Caco-2 (cell line): ENCODE measurements at regions not wholly inside any gene's neighbourhood (a gene's known extent, or its start where the extent isn't known, plus 50 kb on each side); places are given as distances from the start of the nearest gene placed in this dataset.

ENCODE experiments used
- BruUV-seq: library from RNA; stranded (reverse); fragments of 400-500 nt; replicated peaks from 2 replicates; lab custom pipeline; 2021; lab: Mats Ljungman, UMichigan
- CTCF ChIA-PET: fragments of 300-600 bp; sonication (Branson Sonifier 250); formaldehyde crosslinking; loops from one replicate; lab custom pipeline; 2022; ENCODE audit warnings: antibody characterized with exemption; lab: Charles Lee
- POLR2A ChIA-PET: fragments of 300-600 bp; sonication (Branson Sonifier 250); formaldehyde crosslinking; loops from one replicate; lab custom pipeline; 2022; ENCODE audit warnings: antibody characterized with exemption; lab: Charles Lee
- DNase-seq, 2 experiments: peaks; one replicate each; pipeline versions ENCODE4 v3.0.0 to v3.0.0-alpha.2; 2020 to 2022
- H3K27me3 ChIP-seq: replicated peaks from 2 replicates; pipeline ENCODE4 v1.6.0; 2011; ENCODE audit warnings: low read length; ENCODE audit not compliant: control insufficient read depth, insufficient read depth
- H3K36me3 ChIP-seq: 2 replicates; pipeline ENCODE4 v1.5.1; 2011; ENCODE audit warnings: low read length; ENCODE audit not compliant: control insufficient read depth, insufficient read depth
- H3K4me1 ChIP-seq: fragments of 250-450 bp; sonication (Bioruptor Pico); 2 replicates; pipeline ENCODE4 v1.5.1; 2020; ENCODE audit warnings: mild to moderate bottlenecking
- H3K4me3 ChIP-seq: 2 replicates; pipeline ENCODE4 v1.5.1; 2011; ENCODE audit warnings: low read depth, mild to moderate bottlenecking, control low read depth, low read length
- H3K9me3 ChIP-seq: fragments of 250-450 bp; sonication (Bioruptor Pico); 2 replicates; pipeline ENCODE4 v1.5.1; 2020; ENCODE audit warnings: mild to moderate bottlenecking, moderate library complexity
- H3K27ac Mint-ChIP-seq: one replicate; pipeline ENCODE4 v1.8.0; 2022; ENCODE audit warnings: mixed read lengths; ENCODE audit not compliant: unreplicated experiment
- H3K27me3 Mint-ChIP-seq: one replicate; pipeline ENCODE4 v1.8.0; 2022; ENCODE audit warnings: mixed read lengths; ENCODE audit not compliant: insufficient read depth, unreplicated experiment
- H3K36me3 Mint-ChIP-seq: one replicate; pipeline ENCODE4 v1.8.0; 2022; ENCODE audit warnings: mild to moderate bottlenecking, mixed read lengths; ENCODE audit not compliant: insufficient read depth, unreplicated experiment
- H3K4me1 Mint-ChIP-seq: one replicate; pipeline ENCODE4 v1.8.0; 2022; ENCODE audit warnings: low read depth, mixed read lengths; ENCODE audit not compliant: unreplicated experiment
- H3K4me3 Mint-ChIP-seq: one replicate; pipeline ENCODE4 v1.8.0; 2022; ENCODE audit warnings: mild to moderate bottlenecking, moderate library complexity, mixed read lengths; ENCODE audit not compliant: unreplicated experiment
- H3K9me3 Mint-ChIP-seq: one replicate; pipeline ENCODE4 v1.8.0; 2022; ENCODE audit warnings: mixed read lengths; ENCODE audit not compliant: unreplicated experiment
- intact Hi-C: fragments of 100-400 bp; cut with micrococcal nuclease; formaldehyde crosslinking; loops from one replicate; pipeline ENCODE4 v1.10.0; 2022; ENCODE audit not compliant: unreplicated experiment
- TF ChIP-seq, protein P1 (sequence below), 2 experiments: fragments of 200-600 bp in 1 of 2; IDR thresholded peaks; 1 replicate in 1 of 2; 2 replicates in 1 of 2; pipeline versions ENCODE4 v1.5.1 to v1.8.0; 2011 to 2022; ENCODE audit warnings: antibody characterized with exemption in 1 of 2, control low read depth in 1 of 2, inconsistent platforms in 1 of 2, low read depth in 1 of 2, low read length in 1 of 2, mild to moderate bottlenecking in 1 of 2, moderate library complexity in 1 of 2; ENCODE audit not compliant: insufficient read depth in 1 of 2, severe bottlenecking in 1 of 2, unreplicated experiment in 1 of 2

DNA sequence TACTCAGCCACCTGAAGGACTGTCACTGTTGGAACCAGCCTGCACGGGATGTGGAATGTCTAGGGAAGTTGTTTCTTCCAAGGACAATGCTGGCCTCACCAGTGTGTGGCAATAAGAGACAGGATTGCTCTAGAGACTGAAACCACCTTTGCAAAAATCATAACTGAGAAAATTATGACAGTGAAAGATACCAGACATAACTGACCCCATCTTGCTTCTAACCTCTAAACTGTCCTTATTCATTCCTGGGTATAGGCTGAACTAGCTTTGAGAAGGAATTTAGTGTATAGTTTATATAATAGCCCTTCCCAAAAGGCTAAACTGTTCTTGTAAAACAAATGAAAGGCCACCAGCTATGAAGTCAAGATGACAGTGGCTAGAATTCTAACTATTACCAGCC, 83.6 kb downstream of the IER5 start:
- Mint-ChIP-seq H3K4me3 (no peak overlapping the region), H3K27ac (no peak overlapping the region), H3K27me3 (no peaks in the 10 kb centered on the region), H3K9me3 (peaks cover 18% of the 10 kb centered on the region), H3K36me3 (no peaks in the 10 kb centered on the region), H3K4me1 (no peaks in the 10 kb centered on the region)
- Histone ChIP-seq H3K9me3 (peaks cover 26% of the 10 kb centered on the region), H3K27me3 (no peaks in the 10 kb centered on the region), H3K4me1 (0 out of 2 replicates have a peak, but pooled peaks cover 4% of the 10 kb centered on the region), H3K36me3 (no peaks in the 10 kb centered on the region), H3K4me3 (no peak overlapping the region)
- TF ChIP-seq, protein P1, sequence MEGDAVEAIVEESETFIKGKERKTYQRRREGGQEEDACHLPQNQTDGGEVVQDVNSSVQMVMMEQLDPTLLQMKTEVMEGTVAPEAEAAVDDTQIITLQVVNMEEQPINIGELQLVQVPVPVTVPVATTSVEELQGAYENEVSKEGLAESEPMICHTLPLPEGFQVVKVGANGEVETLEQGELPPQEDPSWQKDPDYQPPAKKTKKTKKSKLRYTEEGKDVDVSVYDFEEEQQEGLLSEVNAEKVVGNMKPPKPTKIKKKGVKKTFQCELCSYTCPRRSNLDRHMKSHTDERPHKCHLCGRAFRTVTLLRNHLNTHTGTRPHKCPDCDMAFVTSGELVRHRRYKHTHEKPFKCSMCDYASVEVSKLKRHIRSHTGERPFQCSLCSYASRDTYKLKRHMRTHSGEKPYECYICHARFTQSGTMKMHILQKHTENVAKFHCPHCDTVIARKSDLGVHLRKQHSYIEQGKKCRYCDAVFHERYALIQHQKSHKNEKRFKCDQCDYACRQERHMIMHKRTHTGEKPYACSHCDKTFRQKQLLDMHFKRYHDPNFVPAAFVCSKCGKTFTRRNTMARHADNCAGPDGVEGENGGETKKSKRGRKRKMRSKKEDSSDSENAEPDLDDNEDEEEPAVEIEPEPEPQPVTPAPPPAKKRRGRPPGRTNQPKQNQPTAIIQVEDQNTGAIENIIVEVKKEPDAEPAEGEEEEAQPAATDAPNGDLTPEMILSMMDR (IDR thresholded peaks at IDR 0.05; ENCODE audit: insufficient read depth in 1 of 2, low read depth in 1 of 2, low read length in 1 of 2, severe bottlenecking in 1 of 2, unreplicated experiment in 1 of 2), result no peak
- BruUV-seq, result no TSS peak
- DNase-seq, result peak in 1 of 2 experiments; percentile 21
- ChIA-PET POLR2A (interaction anchor here (0.6 kb wide), 1 partner anchor 149 kb away, joined by 4 read pairs; no protein-coding TSS in a partner anchor), CTCF (interaction anchor here (0.6 kb wide), 1 partner anchor 290 kb away, joined by 3 read pairs; no protein-coding TSS in a partner anchor)
- intact Hi-C loops, result no loop called here

DNA sequence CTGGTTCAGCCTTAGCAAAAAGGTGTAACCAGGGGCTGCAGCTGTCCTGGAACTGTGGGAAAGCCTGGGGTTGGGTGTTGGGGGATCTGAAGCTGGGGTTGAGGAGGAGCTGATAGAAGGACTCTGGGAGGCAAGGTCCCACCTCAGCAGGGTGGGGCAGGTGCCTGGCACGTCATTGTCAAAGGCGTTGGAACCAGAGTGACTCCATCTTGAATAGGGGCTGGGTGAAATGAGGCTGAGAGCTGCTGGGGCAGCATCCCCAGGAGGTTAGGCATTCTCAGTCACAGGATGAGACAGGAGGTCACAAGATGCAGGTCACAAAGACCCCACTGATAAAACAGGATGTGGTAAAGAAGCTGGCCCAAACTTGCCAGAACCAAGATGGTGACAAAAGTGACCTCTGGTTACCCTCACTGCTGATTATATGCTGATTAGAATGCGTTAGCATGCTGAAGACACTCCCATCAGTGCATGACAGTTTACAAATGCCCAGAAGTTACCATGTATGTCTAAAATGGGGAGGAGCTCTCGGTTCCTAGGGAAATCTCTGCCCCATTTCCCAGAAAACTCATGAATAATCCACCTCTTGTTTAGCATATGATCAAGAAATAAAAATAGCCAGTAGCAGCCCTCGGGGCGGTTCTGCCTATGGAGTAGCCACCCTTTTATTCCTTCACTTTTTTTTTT, 85.4 kb downstream of the IER5 start:
- peak in 1 of 2 experiments; percentile 9 for DNase-seq
- POLR2A ChIA-PET, result no interaction called here
- BruUV-seq, result no TSS peak
- Mint-ChIP-seq H3K27ac (no peak overlapping the region), H3K36me3 (no peaks in the 10 kb centered on the region), H3K9me3 (peaks cover 18% of the 10 kb centered on the region), H3K27me3 (peaks cover 3% of the 10 kb centered on the region), H3K4me3 (no peak overlapping the region), H3K4me1 (no peaks in the 10 kb centered on the region)
- no peaks in the 10 kb centered on the region for H3K36me3 ChIP-seq
- CTCF ChIA-PET, result no interaction called here
- TF ChIP-seq, protein P1 (IDR thresholded peaks at IDR 0.05; ENCODE audit: insufficient read depth in 1 of 2, low read depth in 1 of 2, low read length in 1 of 2, severe bottlenecking in 1 of 2, unreplicated experiment in 1 of 2), result no peak
- H3K27me3 ChIP-seq, result no peaks in the 10 kb centered on the region
- intact Hi-C loops, result no loop called here
- no peak overlapping the region for H3K4me3 ChIP-seq
- 0 out of 2 replicates have a peak, but pooled peaks cover 4% of the 10 kb centered on the region for H3K4me1 ChIP-seq
- H3K9me3 ChIP-seq, result peaks cover 26% of the 10 kb centered on the region

DNA sequence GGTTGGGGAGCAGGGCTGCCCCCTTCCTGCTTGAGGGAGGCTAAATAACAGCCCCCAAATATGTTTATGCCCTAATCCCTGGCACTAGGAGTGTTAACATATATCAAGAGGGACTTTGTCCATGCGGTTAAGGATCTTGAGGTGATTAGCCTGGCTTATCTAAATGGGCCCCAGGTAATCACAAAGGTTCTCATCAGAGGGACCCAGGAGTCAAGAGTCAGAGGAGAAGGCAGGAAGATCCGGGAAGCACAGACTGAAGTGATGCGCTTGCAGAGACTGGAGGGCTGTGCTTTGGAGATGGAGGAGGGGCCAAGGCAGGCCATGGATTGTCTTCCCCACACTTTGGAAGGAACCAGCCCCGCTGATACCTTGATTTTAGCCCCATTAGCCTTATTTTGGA, 86.4 kb downstream of the IER5 start:
- intact Hi-C loops, result no loop called here
- no peak overlapping the region for H3K27ac Mint-ChIP-seq
- POLR2A ChIA-PET, result no interaction called here

More for the DNA sequence above, 86.4 kb downstream of the IER5 start:
- CTCF ChIA-PET, result no interaction called here
- Histone ChIP-seq H3K36me3 (no peaks in the 10 kb centered on the region), H3K4me1 (0 out of 2 replicates have a peak, but pooled peaks cover 4% of the 10 kb centered on the region), H3K9me3 (peaks cover 26% of the 10 kb centered on the region), H3K4me3 (no peak overlapping the region), H3K27me3 (no peaks in the 10 kb centered on the region)
- TF ChIP-seq, protein P1 (IDR thresholded peaks at IDR 0.05; ENCODE audit: insufficient read depth in 1 of 2, low read depth in 1 of 2, low read length in 1 of 2, severe bottlenecking in 1 of 2, unreplicated experiment in 1 of 2), result no peak
- Mint-ChIP-seq H3K9me3 (peaks cover 16% of the 10 kb centered on the region), H3K27me3 (peaks cover 3% of the 10 kb centered on the region), H3K36me3 (no peaks in the 10 kb centered on the region), H3K4me3 (no peak overlapping the region), H3K4me1 (peaks cover 2% of the 10 kb centered on the region)
- peak in 1 of 2 experiments; percentile 48 for DNase-seq
- no TSS peak for BruUV-seq
